HG03135 (cell line): ENCODE measurements at regions not wholly inside any gene's neighbourhood (a gene's known extent, or its start where the extent isn't known, plus 50 kb on each side); places are given as distances from the start of the nearest gene placed in this dataset.
"Not testable (repeated sequence)": the region's sequence is repeated elsewhere in the genome, so short reads cannot be mapped to it uniquely, and the experiment has no call there.

ENCODE experiments used
- ATAC-seq: cut with Tn5 transposase; IDR thresholded peaks from one replicate; pipeline ENCODE4 v1.9.1; 2021; ENCODE audit warnings: mild to moderate bottlenecking, moderate library complexity; ENCODE audit not compliant: unreplicated experiment

GRCh38 chr14:40954448-40955130 lies 652.1 kb upstream of the LRFN5 start:
- ATAC-seq, result not testable (repeated sequence)

GRCh38 chr14:40944521-40944920 lies 662.2 kb upstream of the LRFN5 start:
- no peak for ATAC-seq

- ATAC-seq, result no peak
These were observed 669.8 kb upstream of the LRFN5 start for GRCh38 chr14:40936861-40937260.

GRCh38 chr14:40920380-40920779 lies 686.3 kb upstream of the LRFN5 start:
- no peak for ATAC-seq

- no peak for ATAC-seq
These were observed 695.5 kb upstream of the LRFN5 start for GRCh38 chr14:40911141-40911540.

GRCh38 chr14:40909906-40910305 lies 696.8 kb upstream of the LRFN5 start:
- no peak for ATAC-seq

GRCh38 chr14:40903709-40904108 lies 703.0 kb upstream of the LRFN5 start:
- no peak for ATAC-seq

- ATAC-seq, result no peak
These were observed 707.2 kb upstream of the LRFN5 start for GRCh38 chr14:40899435-40899834.

- no peak for ATAC-seq
These were observed 711.8 kb upstream of the LRFN5 start for GRCh38 chr14:40894846-40895245.

- no peak for ATAC-seq
These were observed 717.5 kb upstream of the LRFN5 start for GRCh38 chr14:40889126-40889525.

- ATAC-seq, result no peak
These were observed 718.8 kb upstream of the LRFN5 start for GRCh38 chr14:40887912-40888311.

GRCh38 chr14:40870252-40870651 lies 736.4 kb upstream of the LRFN5 start:
- ATAC-seq, result no peak

GRCh38 chr14:40859055-40859454 lies 747.6 kb upstream of the LRFN5 start:
- ATAC-seq, result no peak

GRCh38 chr14:40855343-40855742 lies 751.3 kb upstream of the LRFN5 start:
- no peak for ATAC-seq

GRCh38 chr14:40850191-40850590 lies 756.5 kb upstream of the LRFN5 start:
- no peak for ATAC-seq

- ATAC-seq, result no peak
These were observed 759.2 kb upstream of the LRFN5 start for GRCh38 chr14:40847480-40847879.

- no peak for ATAC-seq
These were observed 763.9 kb upstream of the LRFN5 start for GRCh38 chr14:40842816-40843215.

- no peak for ATAC-seq
These were observed 764.8 kb upstream of the LRFN5 start for GRCh38 chr14:40841886-40842285.

- no peak for ATAC-seq
These were observed 768.1 kb upstream of the LRFN5 start for GRCh38 chr14:40838601-40839000.

- no peak for ATAC-seq
These were observed 800.2 kb upstream of the LRFN5 start for GRCh38 chr14:40806471-40806870.

GRCh38 chr14:40796168-40796567 lies 810.5 kb upstream of the LRFN5 start:
- ATAC-seq, result no peak

- ATAC-seq, result no peak
These were observed 821.8 kb upstream of the LRFN5 start for GRCh38 chr14:40784860-40785259.

- no peak for ATAC-seq
These were observed 844.0 kb upstream of the LRFN5 start for GRCh38 chr14:40762685-40763084.
